ENCODE measurements at regions not wholly inside any gene's neighbourhood (a gene's known extent, or its start where the extent isn't known, plus 50 kb on each side); places are given as distances from the start of the nearest gene placed in this dataset.

GRCh38 chr21:15134701-15135470 lies 70.1 kb upstream of the NRIP1 start (continued):
- no peak for TF ChIP-seq RBFOX2 (IDR thresholded peaks at IDR 0.05; ENCODE audit: low read depth, low read length)
- TF ChIP-seq HES1 (IDR thresholded peaks at IDR 0.05; ENCODE audit: low read depth), result no peak
- no peak for TF ChIP-seq ZEB2 (IDR thresholded peaks at IDR 0.05)
- TF ChIP-seq ZNF79 (CRISPR knock-in tag; IDR thresholded peaks at IDR 0.05; ENCODE audit: low read depth), result no peak
- no peak for TF ChIP-seq ZNF696 (CRISPR knock-in tag; conservative IDR thresholded peaks at IDR 0.05)
- TF ChIP-seq SLC30A9 (CRISPR knock-in tag; IDR thresholded peaks at IDR 0.05), result no peak
- no peak for TF ChIP-seq MAFG (tag; conservative IDR thresholded peaks at IDR 0.05)
- no peak for TF ChIP-seq ZNF280B (CRISPR knock-in tag; IDR thresholded peaks at IDR 0.05)
- TF ChIP-seq HINFP (tag; conservative IDR thresholded peaks at IDR 0.05; ENCODE audit: low read depth), result no peak
- TF ChIP-seq ARHGAP35 (IDR thresholded peaks at IDR 0.05; ENCODE audit: partially characterized antibody), result no peak
- TF ChIP-seq FOXJ3 (CRISPR knock-in tag; IDR thresholded peaks at IDR 0.05), result no peak
- no peak for TF ChIP-seq DEAF1 (CRISPR knock-in tag; IDR thresholded peaks at IDR 0.05)
- no peak for TF ChIP-seq BRCA1 (IDR thresholded peaks at IDR 0.05)
- TF ChIP-seq BRCA1 (CRISPR knock-in tag; IDR thresholded peaks at IDR 0.05), result no peak
- no peak for TF ChIP-seq HNRNPLL (IDR thresholded peaks at IDR 0.05; ENCODE audit: low read depth, low read length, poor library complexity, severe bottlenecking)
- TF ChIP-seq PHF8 (IDR thresholded peaks at IDR 0.05; ENCODE audit: borderline replicate concordance, low read length), result no peak
- TF ChIP-seq ZNF551 (CRISPR knock-in tag; IDR thresholded peaks at IDR 0.05), result no peak
- TF ChIP-seq KDM1A (IDR thresholded peaks at IDR 0.05), result no peak
- no peak for TF ChIP-seq THRAP3 (IDR thresholded peaks at IDR 0.05; ENCODE audit: borderline replicate concordance)
- 0 out of 2 replicates have a peak, but pooled peaks have one; percentile 12 for TF ChIP-seq NCOR1 (IDR thresholded peaks at IDR 0.05)
- TF ChIP-seq KLF16 (IDR thresholded peaks at IDR 0.05), result no peak
- TF ChIP-seq, protein P1, sequence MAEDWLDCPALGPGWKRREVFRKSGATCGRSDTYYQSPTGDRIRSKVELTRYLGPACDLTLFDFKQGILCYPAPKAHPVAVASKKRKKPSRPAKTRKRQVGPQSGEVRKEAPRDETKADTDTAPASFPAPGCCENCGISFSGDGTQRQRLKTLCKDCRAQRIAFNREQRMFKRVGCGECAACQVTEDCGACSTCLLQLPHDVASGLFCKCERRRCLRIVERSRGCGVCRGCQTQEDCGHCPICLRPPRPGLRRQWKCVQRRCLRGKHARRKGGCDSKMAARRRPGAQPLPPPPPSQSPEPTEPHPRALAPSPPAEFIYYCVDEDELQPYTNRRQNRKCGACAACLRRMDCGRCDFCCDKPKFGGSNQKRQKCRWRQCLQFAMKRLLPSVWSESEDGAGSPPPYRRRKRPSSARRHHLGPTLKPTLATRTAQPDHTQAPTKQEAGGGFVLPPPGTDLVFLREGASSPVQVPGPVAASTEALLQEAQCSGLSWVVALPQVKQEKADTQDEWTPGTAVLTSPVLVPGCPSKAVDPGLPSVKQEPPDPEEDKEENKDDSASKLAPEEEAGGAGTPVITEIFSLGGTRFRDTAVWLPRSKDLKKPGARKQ (CRISPR knock-in tag; IDR thresholded peaks at IDR 0.05), result no peak
- TF ChIP-seq SREBF2 (CRISPR knock-in tag; IDR thresholded peaks at IDR 0.05), result no peak
- no peak for TF ChIP-seq ZNF347 (CRISPR knock-in tag; IDR thresholded peaks at IDR 0.05; ENCODE audit: low read depth)
